Smooth muscle cell (in vitro differentiated cells): ENCODE measurements at regions not wholly inside any gene's neighbourhood (a gene's known extent, or its start where the extent isn't known, plus 50 kb on each side); places are given as distances from the start of the nearest gene placed in this dataset.
A peak's percentile ranks its signal among the peaks of the same experiment; 100 is the strongest.

ENCODE experiments used
- DNase-seq: peaks from one replicate; lab custom pipeline; 2025; ENCODE audit not compliant: unreplicated experiment; lab: John Stamatoyannopoulos, UW
- H2AFZ ChIP-seq: fragments of 200-600 bp; sonication (generic); 2 replicates; pipeline ENCODE4 v1.6.0; 2016; ENCODE audit warnings: antibody characterized with exemption, low read depth, mild to moderate bottlenecking
- H3F3A ChIP-seq: fragments of 200-600 bp; sonication (generic); 2 replicates; pipeline ENCODE4 v1.6.0; 2017; ENCODE audit warnings: antibody characterized with exemption, low read depth
- H3K27ac ChIP-seq: fragments of 200-600 bp; sonication (generic); 2 replicates; pipeline ENCODE4 v1.5.1; 2016; ENCODE audit warnings: low read depth, mild to moderate bottlenecking
- H3K27me3 ChIP-seq: fragments of 200-600 bp; sonication (generic); 2 replicates; pipeline ENCODE4 v1.6.1; 2016; ENCODE audit warnings: low read depth, mild to moderate bottlenecking
- H3K36me3 ChIP-seq: fragments of 200-600 bp; sonication (generic); 2 replicates; pipeline ENCODE4 v1.5.1; 2016; ENCODE audit warnings: low read depth
- H3K4me1 ChIP-seq: fragments of 200-600 bp; sonication (generic); 2 replicates; pipeline ENCODE4 v1.5.1; 2016; ENCODE audit warnings: low read depth
- H3K4me2 ChIP-seq: fragments of 200-600 bp; sonication (generic); 2 replicates; pipeline ENCODE4 v1.6.0; 2016; ENCODE audit warnings: mild to moderate bottlenecking
- H3K4me3 ChIP-seq: fragments of 200-600 bp; sonication (generic); 2 replicates; pipeline ENCODE4 v1.5.1; 2016; ENCODE audit warnings: mild to moderate bottlenecking
- H3K79me2 ChIP-seq: fragments of 200-600 bp; sonication (generic); 2 replicates; pipeline ENCODE4 v1.6.0; 2016; ENCODE audit warnings: low read depth, mild to moderate bottlenecking
- H3K9ac ChIP-seq: fragments of 200-600 bp; sonication (generic); 2 replicates; pipeline ENCODE4 v1.6.0; 2016; ENCODE audit warnings: low read depth
- H3K9me3 ChIP-seq: fragments of 200-600 bp; sonication (generic); replicated peaks from 2 replicates; pipeline ENCODE4 v1.5.1; 2016; ENCODE audit warnings: low read depth
- H4K20me1 ChIP-seq: fragments of 200-600 bp; sonication (generic); 2 replicates; pipeline ENCODE4 v1.6.0; 2016; ENCODE audit warnings: low read depth
- WGBS: methylation state at CpG from one replicate; pipeline ENCODE4 v1.1.7; 2016; ENCODE audit warnings: low lambda C conversion rate; 5-methylcytosine and 5-hydroxymethylcytosine counted together
- TF ChIP-seq, protein P1 (sequence below): fragments of 200-600 bp; sonication (generic); IDR thresholded peaks from 2 replicates; pipeline ENCODE4 v1.5.1; 2017; ENCODE audit warnings: borderline replicate concordance, mild to moderate bottlenecking, antibody characterized with exemption; ENCODE audit not compliant: insufficient read depth, poor library complexity, severe bottlenecking

GRCh38 chr17:71032746-71033273 is 863.5 kb downstream of the KCNJ2 start:
- WGBS, result 14% methylated on average over 2 of the region's 2 CpGs
- no peak overlapping the region for H3K4me3 ChIP-seq

GRCh38 chr17:71033336-71033735 is 864.0 kb downstream of the KCNJ2 start:
- H3K4me3 ChIP-seq, result no peak overlapping the region
- H3K79me2 ChIP-seq, result no peaks in the 10 kb centered on the region
- no peak for DNase-seq
- H3K27ac ChIP-seq, result no peak overlapping the region
- no peaks in the 10 kb centered on the region for H4K20me1 ChIP-seq
- H3F3A ChIP-seq, result no peaks in the 10 kb centered on the region
- TF ChIP-seq, protein P1, sequence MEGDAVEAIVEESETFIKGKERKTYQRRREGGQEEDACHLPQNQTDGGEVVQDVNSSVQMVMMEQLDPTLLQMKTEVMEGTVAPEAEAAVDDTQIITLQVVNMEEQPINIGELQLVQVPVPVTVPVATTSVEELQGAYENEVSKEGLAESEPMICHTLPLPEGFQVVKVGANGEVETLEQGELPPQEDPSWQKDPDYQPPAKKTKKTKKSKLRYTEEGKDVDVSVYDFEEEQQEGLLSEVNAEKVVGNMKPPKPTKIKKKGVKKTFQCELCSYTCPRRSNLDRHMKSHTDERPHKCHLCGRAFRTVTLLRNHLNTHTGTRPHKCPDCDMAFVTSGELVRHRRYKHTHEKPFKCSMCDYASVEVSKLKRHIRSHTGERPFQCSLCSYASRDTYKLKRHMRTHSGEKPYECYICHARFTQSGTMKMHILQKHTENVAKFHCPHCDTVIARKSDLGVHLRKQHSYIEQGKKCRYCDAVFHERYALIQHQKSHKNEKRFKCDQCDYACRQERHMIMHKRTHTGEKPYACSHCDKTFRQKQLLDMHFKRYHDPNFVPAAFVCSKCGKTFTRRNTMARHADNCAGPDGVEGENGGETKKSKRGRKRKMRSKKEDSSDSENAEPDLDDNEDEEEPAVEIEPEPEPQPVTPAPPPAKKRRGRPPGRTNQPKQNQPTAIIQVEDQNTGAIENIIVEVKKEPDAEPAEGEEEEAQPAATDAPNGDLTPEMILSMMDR, result no peak
- peak overlapping the region; percentile 62 for H2AFZ ChIP-seq
- 7% methylated on average over 7 of the region's 7 CpGs for WGBS
- H3K9ac ChIP-seq, result no peak overlapping the region
- H3K4me1 ChIP-seq, result peaks cover 8% of the 10 kb centered on the region
- no peaks in the 10 kb centered on the region for H3K9me3 ChIP-seq
- H3K27me3 ChIP-seq, result no peaks in the 10 kb centered on the region
- no peaks in the 10 kb centered on the region for H3K36me3 ChIP-seq
- peak overlapping the region; percentile 20 for H3K4me2 ChIP-seq

More at GRCh38 chr17:71032746-71033273, 863.5 kb downstream of the KCNJ2 start:
- no peaks in the 10 kb centered on the region for H3F3A ChIP-seq
- H3K4me1 ChIP-seq, result peaks cover 8% of the 10 kb centered on the region
- no peaks in the 10 kb centered on the region for H3K36me3 ChIP-seq
- peak overlapping the region; percentile 62 for H2AFZ ChIP-seq
- no peaks in the 10 kb centered on the region for H4K20me1 ChIP-seq
- no peaks in the 10 kb centered on the region for H3K27me3 ChIP-seq
- no peaks in the 10 kb centered on the region for H3K79me2 ChIP-seq
- TF ChIP-seq, protein P1, result no peak
- DNase-seq, result no peak
- H3K27ac ChIP-seq, result no peak overlapping the region
- H3K9ac ChIP-seq, result no peak overlapping the region
- peak overlapping the region; percentile 20 for H3K4me2 ChIP-seq
- no peaks in the 10 kb centered on the region for H3K9me3 ChIP-seq

- Histone ChIP-seq H3K9me3 (no peaks in the 10 kb centered on the region), H3K4me3 (no peak overlapping the region), H2AFZ (no peak overlapping the region), H3K4me2 (no peak overlapping the region), H4K20me1 (no peaks in the 10 kb centered on the region), H3K79me2 (no peaks in the 10 kb centered on the region), H3K27me3 (no peaks in the 10 kb centered on the region), H3K27ac (no peak overlapping the region), H3K9ac (no peak overlapping the region), H3K36me3 (no peaks in the 10 kb centered on the region), H3F3A (no peaks in the 10 kb centered on the region), H3K4me1 (peaks cover 8% of the 10 kb centered on the region)
- TF ChIP-seq, protein P1, result no peak
- DNase-seq, result no peak
- WGBS, result 73% methylated on average over 3 of the region's 3 CpGs
Measured at GRCh38 chr17:71035226-71035625, 865.9 kb downstream of the KCNJ2 start.

GRCh38 chr17:71037386-71037785 is 868.1 kb downstream of the KCNJ2 start:
- Histone ChIP-seq H3F3A (no peaks in the 10 kb centered on the region), H3K9me3 (no peaks in the 10 kb centered on the region), H3K9ac (no peak overlapping the region), H3K4me3 (no peak overlapping the region), H3K36me3 (no peaks in the 10 kb centered on the region), H3K4me2 (no peak overlapping the region), H4K20me1 (no peaks in the 10 kb centered on the region), H3K27me3 (no peaks in the 10 kb centered on the region), H2AFZ (no peak overlapping the region), H3K27ac (no peak overlapping the region), H3K79me2 (no peaks in the 10 kb centered on the region), H3K4me1 (peaks cover 8% of the 10 kb centered on the region)
- WGBS, result 34% methylated on average over 3 of the region's 3 CpGs
- no peak for DNase-seq
- TF ChIP-seq, protein P1, result no peak
